CD4-positive, alpha-beta T cell treated with Interleukin-1 beta for 1 hour (primary cell): ENCODE measurements at regions not wholly inside any gene's neighbourhood (a gene's known extent, or its start where the extent isn't known, plus 50 kb on each side); places are given as distances from the start of the nearest gene placed in this dataset.
"Not testable (repeated sequence)": the region's sequence is repeated elsewhere in the genome, so short reads cannot be mapped to it uniquely, and the experiment has no call there.

Source experiments
- DNase-seq, 2 donors: peaks; one replicate each; pipeline ENCODE4 v3.0.0-alpha.2; 2020 to 2022

- no peak for DNase-seq
Observed at GRCh38 chr15:47887241-47887800, 170.0 kb downstream of the SEMA6D start.

- no peak for DNase-seq
Observed at GRCh38 chr15:47888385-47889100, 171.2 kb downstream of the SEMA6D start.

- no peak for DNase-seq
Observed at GRCh38 chr15:47890397-47891150, 173.3 kb downstream of the SEMA6D start.

- DNase-seq, result no peak
Observed at GRCh38 chr15:47897525-47897924, 180.2 kb downstream of the SEMA6D start.

GRCh38 chr15:47900751-47901150 lies 183.4 kb downstream of the SEMA6D start:
- no peak for DNase-seq

GRCh38 chr15:47903368-47903767 lies 186.1 kb downstream of the SEMA6D start:
- no peak for DNase-seq

- DNase-seq, result no peak
Observed at GRCh38 chr15:47908486-47908885, 191.2 kb downstream of the SEMA6D start.

- DNase-seq, result no peak
Observed at GRCh38 chr15:47908950-47909670, 191.8 kb downstream of the SEMA6D start.

GRCh38 chr15:47912910-47913309 lies 195.6 kb downstream of the SEMA6D start:
- not testable (repeated sequence) for DNase-seq

GRCh38 chr15:47917881-47918280 lies 200.6 kb downstream of the SEMA6D start:
- DNase-seq, result no peak

GRCh38 chr15:47918877-47919276 lies 201.6 kb downstream of the SEMA6D start:
- no peak for DNase-seq

- DNase-seq, result no peak
Observed at GRCh38 chr15:47924381-47924780, 196.4 kb upstream of the SLC24A5 start.

- DNase-seq, result no peak
Observed at GRCh38 chr15:47929138-47929803, 191.5 kb upstream of the SLC24A5 start.

GRCh38 chr15:47932261-47932660 lies 188.5 kb upstream of the SLC24A5 start:
- no peak for DNase-seq

GRCh38 chr15:47932951-47933641 lies 187.7 kb upstream of the SLC24A5 start:
- DNase-seq, result no peak

GRCh38 chr15:47933865-47934264 lies 186.9 kb upstream of the SLC24A5 start:
- no peak for DNase-seq

- DNase-seq, result no peak
Observed at GRCh38 chr15:47934342-47934741, 186.4 kb upstream of the SLC24A5 start.

- no peak for DNase-seq
Observed at GRCh38 chr15:47937834-47938233, 183.0 kb upstream of the SLC24A5 start.

GRCh38 chr15:47944637-47945288 lies 176.0 kb upstream of the SLC24A5 start:
- no peak for DNase-seq

GRCh38 chr15:47945872-47946650 lies 174.7 kb upstream of the SLC24A5 start:
- no peak for DNase-seq

GRCh38 chr15:47949815-47950214 lies 171.0 kb upstream of the SLC24A5 start:
- no peak for DNase-seq
